ENCODE measurements at regions not wholly inside any gene's neighbourhood (a gene's known extent, or its start where the extent isn't known, plus 50 kb on each side); places are given as distances from the start of the nearest gene placed in this dataset.
"Not testable (repeated sequence)": the region's sequence is repeated elsewhere in the genome, so short reads cannot be mapped to it uniquely, and the experiment has no call there.

DNA sequence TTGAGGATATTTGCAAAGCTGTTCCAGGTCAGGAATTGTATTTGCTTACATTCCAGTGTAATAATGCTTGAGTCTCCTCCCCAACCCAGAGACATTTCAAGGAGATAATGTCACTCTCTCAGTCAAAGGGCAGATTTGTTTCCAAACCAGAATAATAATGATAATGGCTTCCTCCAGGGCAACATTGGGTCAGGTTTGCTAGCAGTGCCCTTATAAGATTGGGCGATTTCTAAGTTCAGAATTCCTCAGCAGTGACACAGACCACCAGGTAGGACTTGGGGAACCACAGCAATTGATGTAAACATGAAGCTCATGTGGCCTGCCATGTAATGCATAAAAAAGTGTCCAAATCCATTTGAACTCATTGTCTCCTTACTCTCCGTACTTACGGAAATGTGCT is 125.2 kb downstream of the BMP15 start:
- ChIA-PET CTCF (no interaction called here), POLR2A (no interaction called here)
- DNase-seq (ENCODE audit: low read depth, low spot score): no peak
- TF ChIP-seq CTCF (IDR thresholded peaks at IDR 0.05; ENCODE audit: insufficient read depth, low read length, missing control alignments): no peak
- no peak overlapping the region for H3K4me3 ChIP-seq (ENCODE audit: low read depth, low read length)

GRCh38 chrX:51047950-51048349 is 137.4 kb downstream of the BMP15 start:
- ChIA-PET POLR2A (no interaction called here), CTCF (no interaction called here)
- no peak for TF ChIP-seq CTCF (IDR thresholded peaks at IDR 0.05; ENCODE audit: insufficient read depth, low read length, missing control alignments)
- no peak for DNase-seq (ENCODE audit: low read depth, low spot score)
- H3K4me3 ChIP-seq (ENCODE audit: low read depth, low read length): no peak overlapping the region

DNA sequence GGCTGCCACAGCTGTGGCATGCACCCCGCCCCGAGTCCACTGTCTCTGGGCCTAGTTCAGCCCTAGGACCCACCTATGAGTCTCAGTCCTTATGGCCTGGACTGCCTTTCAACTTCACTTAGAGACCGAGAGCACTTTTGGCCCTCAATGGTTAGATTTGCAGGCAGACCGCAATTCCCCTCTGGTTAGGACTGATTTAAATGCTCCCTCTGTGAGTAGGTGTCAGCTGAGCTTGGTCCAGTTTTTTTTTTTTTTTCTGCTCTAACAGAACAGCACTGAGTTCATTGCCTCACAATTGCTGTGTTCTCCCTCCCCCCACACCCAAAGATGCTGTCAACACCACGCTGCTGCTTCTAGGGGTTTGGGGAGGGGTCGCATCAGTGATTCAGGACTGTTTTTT is 143.2 kb downstream of the BMP15 start:
- TF ChIP-seq CTCF (IDR thresholded peaks at IDR 0.05; ENCODE audit: insufficient read depth, low read length, missing control alignments): no peak
- POLR2A ChIA-PET: no interaction called here
- H3K4me3 ChIP-seq (ENCODE audit: low read depth, low read length): no peak overlapping the region
- CTCF ChIA-PET: no interaction called here
- no peak for DNase-seq (ENCODE audit: low read depth, low spot score)

GRCh38 chrX:51098046-51098445 is 187.5 kb downstream of the BMP15 start:
- H3K4me3 ChIP-seq (ENCODE audit: low read depth, low read length): no peak overlapping the region
- CTCF ChIA-PET: no interaction called here
- DNase-seq (ENCODE audit: low read depth, low spot score): no peak
- POLR2A ChIA-PET: no interaction called here
- no peak for TF ChIP-seq CTCF (IDR thresholded peaks at IDR 0.05; ENCODE audit: insufficient read depth, low read length, missing control alignments)

- CTCF ChIA-PET; H3K4me3 ChIP-seq (ENCODE audit: low read depth, low read length); POLR2A ChIA-PET; DNase-seq (ENCODE audit: low read depth, low spot score): not testable (repeated sequence)
Observed at GRCh38 chrX:51119058-51119926, 208.8 kb downstream of the BMP15 start.

DNA sequence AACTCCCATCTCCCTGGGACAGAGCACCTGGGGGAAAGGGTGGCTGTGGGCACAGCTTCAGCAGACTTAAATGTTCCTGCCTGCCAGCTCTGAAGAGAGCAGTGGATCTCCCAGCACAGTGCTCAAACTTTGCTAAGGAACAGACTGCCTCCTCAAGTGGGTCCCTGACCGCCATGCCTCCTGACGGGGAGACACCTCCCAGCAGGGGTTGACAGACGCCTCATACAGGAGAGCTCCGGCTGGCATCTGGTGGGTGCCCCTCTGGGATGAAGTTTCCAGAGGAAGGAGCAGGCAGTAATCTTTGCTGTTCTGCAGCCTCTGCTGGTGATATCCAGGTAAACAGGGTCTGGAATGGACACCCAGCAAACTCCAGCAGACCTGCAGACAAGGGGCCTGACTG is 206.9 kb upstream of the NUDT10 start:
- DNase-seq (ENCODE audit: low read depth, low spot score); H3K4me3 ChIP-seq (ENCODE audit: low read depth, low read length); CTCF ChIA-PET; POLR2A ChIA-PET: not testable (repeated sequence)

GRCh38 chrX:51144828-51145442 is 187.7 kb upstream of the NUDT10 start:
- CTCF ChIA-PET: interaction anchor here (1.1 kb wide), 1 partner anchor 315 kb away, joined by 4 read pairs; no protein-coding TSS in a partner anchor
- no peak for DNase-seq (ENCODE audit: low read depth, low spot score)

More at GRCh38 chrX:51144828-51145442, 187.7 kb upstream of the NUDT10 start:
- H3K4me3 ChIP-seq (ENCODE audit: low read depth, low read length): no peak overlapping the region
- POLR2A ChIA-PET: no interaction called here
- TF ChIP-seq CTCF (IDR thresholded peaks at IDR 0.05; ENCODE audit: insufficient read depth, low read length, missing control alignments): peak; percentile 50

All from AG04449 (cell line).